SK-N-SH treated with all-trans-retinoic acid at 6 μM for 48 hours (cell line): ENCODE measurements at regions not wholly inside any gene's neighbourhood (a gene's known extent, or its start where the extent isn't known, plus 50 kb on each side); places are given as distances from the start of the nearest gene placed in this dataset.

Experiments
- BACH2 ChIP-seq: fragments of 250-450 bp; sonication (Bioruptor Pico); IDR thresholded peaks from 2 replicates; pipeline ENCODE4 v1.9.0; 2021; ENCODE audit warnings: mild to moderate bottlenecking, borderline replicate concordance
- CSDC2 ChIP-seq: fragments of 250-450 bp; sonication (Bioruptor Pico); IDR thresholded peaks from 2 replicates; pipeline ENCODE4 v1.5.0; 2020; ENCODE audit warnings: mild to moderate bottlenecking, moderate library complexity
- ESRRG ChIP-seq: fragments of 250-450 bp; sonication (Bioruptor Pico); IDR thresholded peaks from 2 replicates; pipeline ENCODE4 v1.6.1; 2021; ENCODE audit warnings: mild to moderate bottlenecking
- ZFP3 ChIP-seq: fragments of 250-450 bp; sonication (Bioruptor Pico); IDR thresholded peaks from 2 replicates; pipeline ENCODE4 v1.5.0; 2020; ENCODE audit warnings: mild to moderate bottlenecking, moderate library complexity
- ZFP30 ChIP-seq: fragments of 450-650 bp; formaldehyde crosslinking; IDR thresholded peaks from 2 replicates; pipeline ENCODE4 v1.5.0; 2022; ENCODE audit warnings: mild to moderate bottlenecking, moderate library complexity
- ZNF70 ChIP-seq: fragments of 450-650 bp; formaldehyde crosslinking; IDR thresholded peaks from 2 replicates; pipeline ENCODE4 v1.5.0; 2020; ENCODE audit warnings: mild to moderate bottlenecking, moderate library complexity

- TF ChIP-seq ZNF70 (CRISPR knock-in tag): no peak
- TF ChIP-seq ESRRG (CRISPR knock-in tag): no peak
- no peak for TF ChIP-seq BACH2 (CRISPR knock-in tag)
- no peak for TF ChIP-seq ZFP30 (CRISPR knock-in tag)
- no peak for TF ChIP-seq CSDC2 (CRISPR knock-in tag)
- 0 out of 2 replicates have a peak, but pooled peaks have one; percentile 15 for TF ChIP-seq ZFP3
Measured at GRCh38 chr17:77831474-77832179, 126.9 kb upstream of the TNRC6C start.
